Activated CD8-positive, alpha-beta memory T cell treated with anti-CD3 and anti-CD28 coated beads for 48 hours (primary cell): ENCODE measurements at regions not wholly inside any gene's neighbourhood (a gene's known extent, or its start where the extent isn't known, plus 50 kb on each side); places are given as distances from the start of the nearest gene placed in this dataset.

Experiments used
- DNase-seq, 3 experiments: peaks; one replicate each; pipeline ENCODE4 v3.0.0-alpha.2; 2020; ENCODE audit warnings: low read depth in 2 of 3, low spot score in 2 of 3

GRCh38 chr3:67896130-67896529 is 241.7 kb upstream of the SUCLG2 start:
- no peak for DNase-seq

- DNase-seq, result no peak
Observed at GRCh38 chr3:67894510-67894909, 240.1 kb upstream of the SUCLG2 start.

GRCh38 chr3:67884345-67884744 is 229.9 kb upstream of the SUCLG2 start:
- DNase-seq, result no peak

GRCh38 chr3:67883766-67884165 is 229.4 kb upstream of the SUCLG2 start:
- no peak for DNase-seq

- no peak for DNase-seq
Observed at GRCh38 chr3:67882981-67883380, 228.6 kb upstream of the SUCLG2 start.

GRCh38 chr3:67876261-67876660 is 221.8 kb upstream of the SUCLG2 start:
- DNase-seq, result no peak

GRCh38 chr3:67875858-67876257 is 221.4 kb upstream of the SUCLG2 start:
- DNase-seq, result no peak

GRCh38 chr3:67875338-67875737 is 220.9 kb upstream of the SUCLG2 start:
- no peak for DNase-seq

- no peak for DNase-seq
Observed at GRCh38 chr3:67870477-67870876, 216.1 kb upstream of the SUCLG2 start.

- DNase-seq, result no peak
Observed at GRCh38 chr3:67866571-67866970, 212.2 kb upstream of the SUCLG2 start.

GRCh38 chr3:67864587-67865183 is 210.3 kb upstream of the SUCLG2 start:
- DNase-seq, result no peak

GRCh38 chr3:67863869-67864268 is 209.5 kb upstream of the SUCLG2 start:
- no peak for DNase-seq

- DNase-seq, result no peak
Observed at GRCh38 chr3:67860429-67860828, 206.0 kb upstream of the SUCLG2 start.

GRCh38 chr3:67858492-67858891 is 204.1 kb upstream of the SUCLG2 start:
- no peak for DNase-seq

- DNase-seq, result no peak
Observed at GRCh38 chr3:67856718-67857117, 202.3 kb upstream of the SUCLG2 start.

GRCh38 chr3:67854663-67855062 is 200.3 kb upstream of the SUCLG2 start:
- DNase-seq, result no peak

- DNase-seq, result no peak
Observed at GRCh38 chr3:67853520-67853919, 199.1 kb upstream of the SUCLG2 start.

- DNase-seq, result no peak
Observed at GRCh38 chr3:67848299-67848698, 193.9 kb upstream of the SUCLG2 start.

GRCh38 chr3:67846166-67846565 is 191.8 kb upstream of the SUCLG2 start:
- DNase-seq, result no peak

- DNase-seq, result no peak
Observed at GRCh38 chr3:67832817-67833216, 178.4 kb upstream of the SUCLG2 start.

GRCh38 chr3:67831262-67831661 is 176.8 kb upstream of the SUCLG2 start:
- no peak for DNase-seq

GRCh38 chr3:67828486-67829010 is 174.1 kb upstream of the SUCLG2 start:
- no peak for DNase-seq

- no peak for DNase-seq
Observed at GRCh38 chr3:67821135-67821534, 166.7 kb upstream of the SUCLG2 start.
